Naive B cell (primary cell): ENCODE measurements at regions not wholly inside any gene's neighbourhood (a gene's known extent, or its start where the extent isn't known, plus 50 kb on each side); places are given as distances from the start of the nearest gene placed in this dataset.
"Not testable (repeated sequence)": the region's sequence is repeated elsewhere in the genome, so short reads cannot be mapped to it uniquely, and the experiment has no call there.

ENCODE experiments used
- ATAC-seq, 2 donors: fragments of 150-1000 bp; cut with Tn5 transposase; 2 replicates each; pipeline ENCODE4 v1.10.0; 2021; ENCODE audit warnings: low read depth in 2 of 2, mild to moderate bottlenecking in 2 of 2, moderate library complexity in 2 of 2
- DNase-seq: peaks from one replicate; pipeline ENCODE4 v3.0.0; 2022
- H3K27ac Mint-ChIP-seq, 6 donors: one replicate each; pipeline ENCODE4 v1.8.0; 2020 to 2022; ENCODE audit warnings: mild to moderate bottlenecking in 6 of 6, mixed read lengths in 6 of 6, moderate library complexity in 5 of 6, inconsistent platforms in 2 of 6
- H3K27me3 Mint-ChIP-seq, 3 donors: one replicate each; pipeline ENCODE4 v1.8.0; 2021 to 2022; ENCODE audit warnings: mixed read lengths in 3 of 3, mild to moderate bottlenecking in 1 of 3
- H3K36me3 Mint-ChIP-seq, 2 donors: one replicate each; pipeline ENCODE4 v1.8.0; 2020 to 2022; ENCODE audit warnings: mixed read lengths in 2 of 2, inconsistent platforms in 1 of 2, mild to moderate bottlenecking in 1 of 2
- H3K4me1 Mint-ChIP-seq, 3 donors: one replicate each; pipeline ENCODE4 v1.8.0; 2020 to 2022; ENCODE audit warnings: mixed read lengths in 3 of 3, inconsistent platforms in 1 of 3, mild to moderate bottlenecking in 1 of 3, moderate library complexity in 1 of 3
- H3K4me3 Mint-ChIP-seq, 8 donors: one replicate each; pipeline ENCODE4 v1.8.0; 2020 to 2022; ENCODE audit warnings: mild to moderate bottlenecking in 8 of 8, mixed read lengths in 8 of 8, moderate library complexity in 8 of 8, inconsistent platforms in 2 of 8
- H3K9me3 Mint-ChIP-seq, 7 donors: one replicate each; pipeline ENCODE4 v1.8.0; 2020 to 2022; ENCODE audit warnings: mixed read lengths in 7 of 7, mild to moderate bottlenecking in 5 of 7, inconsistent platforms in 2 of 7, moderate library complexity in 1 of 7

- Mint-ChIP-seq H3K36me3 (no peaks in the 10 kb centered on the region), H3K4me1 (no peaks in the 10 kb centered on the region)
These were observed 1116.7 kb downstream of the REEP3 start for GRCh38 chr10:64637939-64638338.

GRCh38 chr10:64648915-64649314 is 1127.7 kb downstream of the REEP3 start:
- DNase-seq (no peak), ATAC-seq (no peak)
- no peak overlapping the region for H3K27ac Mint-ChIP-seq
- no peaks in the 10 kb centered on the region for H3K27me3 Mint-ChIP-seq
- peaks cover 0 to 3% (median 0%) of the 10 kb centered on the region in 7 donors for H3K9me3 Mint-ChIP-seq
- no peaks in the 10 kb centered on the region for H3K36me3 Mint-ChIP-seq
- H3K4me1 Mint-ChIP-seq = no peaks in the 10 kb centered on the region
- H3K4me3 Mint-ChIP-seq = no peak overlapping the region

More at GRCh38 chr10:64637939-64638338, 1116.7 kb downstream of the REEP3 start:
- H3K27me3 Mint-ChIP-seq = no peaks in the 10 kb centered on the region
- no peak for DNase-seq
- no peak for ATAC-seq
- H3K4me3 Mint-ChIP-seq = no peak overlapping the region
- no peak overlapping the region for H3K27ac Mint-ChIP-seq
- peaks cover 0 to 5% (median 0%) of the 10 kb centered on the region in 7 donors for H3K9me3 Mint-ChIP-seq

GRCh38 chr10:64658528-64658927 is 1137.3 kb downstream of the REEP3 start:
- Mint-ChIP-seq H3K27me3 (no peaks in the 10 kb centered on the region), H3K36me3 (no peaks in the 10 kb centered on the region), H3K4me3 (no peak overlapping the region), H3K9me3 (peaks cover 0 to 11% (median 0%) of the 10 kb centered on the region in 7 donors), H3K4me1 (no peaks in the 10 kb centered on the region), H3K27ac (no peak overlapping the region)
- ATAC-seq = no peak
- DNase-seq = no peak

GRCh38 chr10:64659311-64659710 is 1138.1 kb downstream of the REEP3 start:
- no peak overlapping the region for H3K4me3 Mint-ChIP-seq
- peaks cover 0 to 11% (median 0%) of the 10 kb centered on the region in 7 donors for H3K9me3 Mint-ChIP-seq
- ATAC-seq (no peak), DNase-seq (no peak)
- H3K4me1 Mint-ChIP-seq = no peaks in the 10 kb centered on the region
- no peaks in the 10 kb centered on the region for H3K36me3 Mint-ChIP-seq
- no peaks in the 10 kb centered on the region for H3K27me3 Mint-ChIP-seq
- no peak overlapping the region for H3K27ac Mint-ChIP-seq

GRCh38 chr10:64682043-64682442 is 1160.8 kb downstream of the REEP3 start:
- DNase-seq = no peak
- H3K27me3 Mint-ChIP-seq = no peaks in the 10 kb centered on the region
- no peaks in the 10 kb centered on the region for H3K4me1 Mint-ChIP-seq
- peaks cover 0 to 10% (median 3%) of the 10 kb centered on the region in 7 donors for H3K9me3 Mint-ChIP-seq
- H3K27ac Mint-ChIP-seq = no peak overlapping the region
- no peak overlapping the region for H3K4me3 Mint-ChIP-seq
- ATAC-seq = no peak
- H3K36me3 Mint-ChIP-seq = no peaks in the 10 kb centered on the region

GRCh38 chr10:64690194-64690593 is 1169.0 kb downstream of the REEP3 start:
- Mint-ChIP-seq H3K4me1 (no peaks in the 10 kb centered on the region), H3K9me3 (no peaks in the 10 kb centered on the region), H3K36me3 (no peaks in the 10 kb centered on the region), H3K27me3 (no peaks in the 10 kb centered on the region), H3K27ac (no peak overlapping the region), H3K4me3 (no peak overlapping the region)
- no peak for ATAC-seq
- no peak for DNase-seq

GRCh38 chr10:64699244-64699643 is 1178.0 kb downstream of the REEP3 start:
- Mint-ChIP-seq H3K36me3 (no peaks in the 10 kb centered on the region), H3K4me3 (no peak overlapping the region), H3K27me3 (no peaks in the 10 kb centered on the region), H3K27ac (no peak overlapping the region), H3K4me1 (no peaks in the 10 kb centered on the region), H3K9me3 (peaks cover 0 to 12% (median 3%) of the 10 kb centered on the region in 7 donors)
- DNase-seq (no peak), ATAC-seq (no peak)

- H3K9me3 Mint-ChIP-seq = peaks cover 0 to 12% (median 4%) of the 10 kb centered on the region in 7 donors
- H3K27ac Mint-ChIP-seq, H3K4me1 Mint-ChIP-seq, H3K27me3 Mint-ChIP-seq, H3K4me3 Mint-ChIP-seq, ATAC-seq, DNase-seq, H3K36me3 Mint-ChIP-seq: not testable (repeated sequence)
These were observed 1180.9 kb downstream of the REEP3 start for GRCh38 chr10:64702086-64702485.

- no peak for ATAC-seq
- Mint-ChIP-seq H3K4me1 (no peaks in the 10 kb centered on the region), H3K9me3 (peaks cover 0 to 7% (median 0%) of the 10 kb centered on the region in 7 donors), H3K36me3 (no peaks in the 10 kb centered on the region), H3K27ac (no peak overlapping the region), H3K4me3 (no peak overlapping the region), H3K27me3 (no peaks in the 10 kb centered on the region)
- DNase-seq = no peak
These were observed 1187.9 kb downstream of the REEP3 start for GRCh38 chr10:64708884-64709681.

- no peaks in the 10 kb centered on the region for H3K27me3 Mint-ChIP-seq
- no peak for DNase-seq
- ATAC-seq = no peak
These were observed 1205.3 kb downstream of the REEP3 start for GRCh38 chr10:64726466-64726865.

GRCh38 chr10:64731016-64731415 is 1209.8 kb downstream of the REEP3 start:
- Mint-ChIP-seq H3K27me3 (no peaks in the 10 kb centered on the region), H3K27ac (no peak overlapping the region), H3K9me3 (peaks cover 0 to 15% (median 9%) of the 10 kb centered on the region in 7 donors), H3K36me3 (no peaks in the 10 kb centered on the region), H3K4me1 (no peaks in the 10 kb centered on the region), H3K4me3 (no peak overlapping the region)
- ATAC-seq (no peak), DNase-seq (no peak)

More at GRCh38 chr10:64726466-64726865, 1205.3 kb downstream of the REEP3 start:
- no peak overlapping the region for H3K27ac Mint-ChIP-seq
- H3K9me3 Mint-ChIP-seq = peaks cover 0 to 13% (median 7%) of the 10 kb centered on the region in 7 donors
- H3K4me3 Mint-ChIP-seq = no peak overlapping the region
- H3K36me3 Mint-ChIP-seq = no peaks in the 10 kb centered on the region
- no peaks in the 10 kb centered on the region for H3K4me1 Mint-ChIP-seq

GRCh38 chr10:64732372-64732957 is 1211.3 kb downstream of the REEP3 start:
- no peaks in the 10 kb centered on the region for H3K36me3 Mint-ChIP-seq
- no peak overlapping the region for H3K27ac Mint-ChIP-seq
- no peaks in the 10 kb centered on the region for H3K4me1 Mint-ChIP-seq
- DNase-seq (no peak), ATAC-seq (no peak)
- peaks cover 0 to 29% (median 9%) of the 10 kb centered on the region in 7 donors for H3K9me3 Mint-ChIP-seq
- no peaks in the 10 kb centered on the region for H3K27me3 Mint-ChIP-seq
- H3K4me3 Mint-ChIP-seq = no peak overlapping the region

- DNase-seq (no peak), ATAC-seq (no peak)
- Mint-ChIP-seq H3K36me3 (no peaks in the 10 kb centered on the region), H3K4me1 (no peaks in the 10 kb centered on the region), H3K27ac (no peak overlapping the region), H3K27me3 (no peaks in the 10 kb centered on the region), H3K4me3 (no peak overlapping the region), H3K9me3 (peaks cover 0 to 21% (median 4%) of the 10 kb centered on the region in 7 donors)
These were observed 1212.8 kb downstream of the REEP3 start for GRCh38 chr10:64733980-64734379.

GRCh38 chr10:64738462-64738861 is 1217.3 kb downstream of the REEP3 start:
- no peak overlapping the region for H3K4me3 Mint-ChIP-seq
- H3K27me3 Mint-ChIP-seq = no peaks in the 10 kb centered on the region
- no peak for DNase-seq
- H3K27ac Mint-ChIP-seq = no peak overlapping the region
- H3K9me3 Mint-ChIP-seq = peaks cover 0 to 27% (median 5%) of the 10 kb centered on the region in 7 donors
- ATAC-seq = no peak
- H3K36me3 Mint-ChIP-seq = no peaks in the 10 kb centered on the region
- H3K4me1 Mint-ChIP-seq = no peaks in the 10 kb centered on the region
